ENCODE measurements at regions not wholly inside any gene's neighbourhood (a gene's known extent, or its start where the extent isn't known, plus 50 kb on each side); places are given as distances from the start of the nearest gene placed in this dataset.

- in situ Hi-C loops (cut with MboI; ENCODE audit: low pct_unique_long_range_greater_than_20kb, low sequenced_read_pairs, unreplicated experiment) = no loop called here
- no peak for DNase-seq (ENCODE audit: low spot score)
- no peak for TF ChIP-seq CTCF (IDR thresholded peaks at IDR 0.05; ENCODE audit: extremely low read depth, insufficient read depth, missing control alignments)
Observed at GRCh38 chr6:115634887-115635286, 425.8 kb downstream of the FRK start.

- in situ Hi-C loops (cut with MboI; ENCODE audit: low pct_unique_long_range_greater_than_20kb, low sequenced_read_pairs, unreplicated experiment) = no loop called here
- TF ChIP-seq CTCF (IDR thresholded peaks at IDR 0.05; ENCODE audit: extremely low read depth, insufficient read depth, missing control alignments) = no peak
- DNase-seq (ENCODE audit: low spot score) = no peak
Observed at GRCh38 chr6:115634131-115634530, 426.6 kb downstream of the FRK start.

- no peak for DNase-seq (ENCODE audit: low spot score)
- in situ Hi-C loops (cut with MboI; ENCODE audit: low pct_unique_long_range_greater_than_20kb, low sequenced_read_pairs, unreplicated experiment) = no loop called here
- no peak for TF ChIP-seq CTCF (IDR thresholded peaks at IDR 0.05; ENCODE audit: extremely low read depth, insufficient read depth, missing control alignments)
Observed at GRCh38 chr6:115631028-115631427, 429.7 kb downstream of the FRK start.

GRCh38 chr6:115630424-115631024 lies 430.2 kb downstream of the FRK start:
- no peak for DNase-seq (ENCODE audit: low spot score)
- no peak for TF ChIP-seq CTCF (IDR thresholded peaks at IDR 0.05; ENCODE audit: extremely low read depth, insufficient read depth, missing control alignments)
- in situ Hi-C loops (cut with MboI; ENCODE audit: low pct_unique_long_range_greater_than_20kb, low sequenced_read_pairs, unreplicated experiment) = no loop called here

- no peak for TF ChIP-seq CTCF (IDR thresholded peaks at IDR 0.05; ENCODE audit: extremely low read depth, insufficient read depth, missing control alignments)
- in situ Hi-C loops (cut with MboI; ENCODE audit: low pct_unique_long_range_greater_than_20kb, low sequenced_read_pairs, unreplicated experiment) = no loop called here
- DNase-seq (ENCODE audit: low spot score) = no peak
Observed at GRCh38 chr6:115629415-115629814, 431.3 kb downstream of the FRK start.

- DNase-seq (ENCODE audit: low spot score) = no peak
- in situ Hi-C loops (cut with MboI; ENCODE audit: low pct_unique_long_range_greater_than_20kb, low sequenced_read_pairs, unreplicated experiment) = no loop called here
- TF ChIP-seq CTCF (IDR thresholded peaks at IDR 0.05; ENCODE audit: extremely low read depth, insufficient read depth, missing control alignments) = no peak
Observed at GRCh38 chr6:115618256-115618655, 442.4 kb downstream of the FRK start.

GRCh38 chr6:115617031-115617430 lies 443.7 kb downstream of the FRK start:
- in situ Hi-C loops (cut with MboI; ENCODE audit: low pct_unique_long_range_greater_than_20kb, low sequenced_read_pairs, unreplicated experiment) = no loop called here
- DNase-seq (ENCODE audit: low spot score) = no peak
- no peak for TF ChIP-seq CTCF (IDR thresholded peaks at IDR 0.05; ENCODE audit: extremely low read depth, insufficient read depth, missing control alignments)

Data from GM13977 (cell line).